Caco-2 (cell line): ENCODE measurements at regions not wholly inside any gene's neighbourhood (a gene's known extent, or its start where the extent isn't known, plus 50 kb on each side); places are given as distances from the start of the nearest gene placed in this dataset.

Experiments
- BruUV-seq: library from RNA; stranded (reverse); fragments of 400-500 nt; replicated peaks from 2 replicates; lab custom pipeline; 2021; lab: Mats Ljungman, UMichigan
- CTCF ChIA-PET: fragments of 300-600 bp; sonication (Branson Sonifier 250); formaldehyde crosslinking; loops from one replicate; lab custom pipeline; 2022; ENCODE audit warnings: antibody characterized with exemption; lab: Charles Lee
- POLR2A ChIA-PET: fragments of 300-600 bp; sonication (Branson Sonifier 250); formaldehyde crosslinking; loops from one replicate; lab custom pipeline; 2022; ENCODE audit warnings: antibody characterized with exemption; lab: Charles Lee
- DNase-seq, 2 experiments: peaks; one replicate each; pipeline versions ENCODE4 v3.0.0 to v3.0.0-alpha.2; 2020 to 2022
- H3K27me3 ChIP-seq: replicated peaks from 2 replicates; pipeline ENCODE4 v1.6.0; 2011; ENCODE audit warnings: low read length; ENCODE audit not compliant: control insufficient read depth, insufficient read depth
- H3K36me3 ChIP-seq: 2 replicates; pipeline ENCODE4 v1.5.1; 2011; ENCODE audit warnings: low read length; ENCODE audit not compliant: control insufficient read depth, insufficient read depth
- H3K4me1 ChIP-seq: fragments of 250-450 bp; sonication (Bioruptor Pico); 2 replicates; pipeline ENCODE4 v1.5.1; 2020; ENCODE audit warnings: mild to moderate bottlenecking
- H3K4me3 ChIP-seq: 2 replicates; pipeline ENCODE4 v1.5.1; 2011; ENCODE audit warnings: low read depth, mild to moderate bottlenecking, control low read depth, low read length
- H3K9me3 ChIP-seq: fragments of 250-450 bp; sonication (Bioruptor Pico); 2 replicates; pipeline ENCODE4 v1.5.1; 2020; ENCODE audit warnings: mild to moderate bottlenecking, moderate library complexity
- H3K27ac Mint-ChIP-seq: one replicate; pipeline ENCODE4 v1.8.0; 2022; ENCODE audit warnings: mixed read lengths; ENCODE audit not compliant: unreplicated experiment
- H3K27me3 Mint-ChIP-seq: one replicate; pipeline ENCODE4 v1.8.0; 2022; ENCODE audit warnings: mixed read lengths; ENCODE audit not compliant: insufficient read depth, unreplicated experiment
- H3K36me3 Mint-ChIP-seq: one replicate; pipeline ENCODE4 v1.8.0; 2022; ENCODE audit warnings: mild to moderate bottlenecking, mixed read lengths; ENCODE audit not compliant: insufficient read depth, unreplicated experiment
- H3K4me1 Mint-ChIP-seq: one replicate; pipeline ENCODE4 v1.8.0; 2022; ENCODE audit warnings: low read depth, mixed read lengths; ENCODE audit not compliant: unreplicated experiment
- H3K4me3 Mint-ChIP-seq: one replicate; pipeline ENCODE4 v1.8.0; 2022; ENCODE audit warnings: mild to moderate bottlenecking, moderate library complexity, mixed read lengths; ENCODE audit not compliant: unreplicated experiment
- H3K9me3 Mint-ChIP-seq: one replicate; pipeline ENCODE4 v1.8.0; 2022; ENCODE audit warnings: mixed read lengths; ENCODE audit not compliant: unreplicated experiment
- CTCF ChIP-seq, 2 experiments: fragments of 200-600 bp in 1 of 2; IDR thresholded peaks; 1 replicate in 1 of 2; 2 replicates in 1 of 2; pipeline versions ENCODE4 v1.5.1 to v1.8.0; 2011 to 2022; ENCODE audit warnings: antibody characterized with exemption in 1 of 2, control low read depth in 1 of 2, inconsistent platforms in 1 of 2, low read depth in 1 of 2, low read length in 1 of 2, mild to moderate bottlenecking in 1 of 2, moderate library complexity in 1 of 2; ENCODE audit not compliant: insufficient read depth in 1 of 2, severe bottlenecking in 1 of 2, unreplicated experiment in 1 of 2
- intact Hi-C: fragments of 100-400 bp; cut with micrococcal nuclease; formaldehyde crosslinking; loops from one replicate; pipeline ENCODE4 v1.10.0; 2022; ENCODE audit not compliant: unreplicated experiment

DNA sequence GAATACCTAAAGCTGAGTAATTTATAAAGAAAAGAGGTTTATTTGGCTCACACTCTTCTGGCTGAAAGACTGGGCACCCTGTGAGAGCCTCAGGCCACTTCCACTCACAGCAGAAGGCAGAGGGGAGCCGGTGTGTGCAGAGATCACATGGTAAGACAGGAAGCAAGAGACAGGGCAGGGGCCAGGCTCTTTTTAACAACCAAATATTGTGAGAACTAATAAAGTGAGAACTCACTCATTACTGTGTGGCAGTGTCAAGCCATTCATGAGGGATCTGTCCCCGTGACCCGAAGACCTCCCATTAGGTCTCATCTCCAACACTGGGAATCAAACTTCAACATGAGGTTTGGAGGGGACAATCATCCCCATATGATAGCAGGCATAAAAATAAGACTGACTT is 180.8 kb upstream of the DIO3 start:
- POLR2A ChIA-PET, result no interaction called here
- H3K4me1 ChIP-seq, result no peaks in the 10 kb centered on the region
- Mint-ChIP-seq H3K4me1 (no peaks in the 10 kb centered on the region), H3K4me3 (no peak overlapping the region), H3K9me3 (peaks cover 26% of the 10 kb centered on the region), H3K27me3 (peaks cover 3% of the 10 kb centered on the region), H3K36me3 (no peaks in the 10 kb centered on the region), H3K27ac (no peak overlapping the region)
- CTCF ChIA-PET, result no interaction called here
- no peak overlapping the region for H3K4me3 ChIP-seq
- H3K27me3 ChIP-seq, result no peaks in the 10 kb centered on the region
- H3K9me3 ChIP-seq, result peaks cover 6% of the 10 kb centered on the region; the same call in 1 of the 2 replicates
- no peak for TF ChIP-seq CTCF (IDR thresholded peaks at IDR 0.05; ENCODE audit: insufficient read depth in 1 of 2, low read depth in 1 of 2, low read length in 1 of 2, severe bottlenecking in 1 of 2, unreplicated experiment in 1 of 2)
- intact Hi-C loops, result no loop called here
- DNase-seq, result no peak
- H3K36me3 ChIP-seq, result no peaks in the 10 kb centered on the region
- no TSS peak for BruUV-seq

DNA sequence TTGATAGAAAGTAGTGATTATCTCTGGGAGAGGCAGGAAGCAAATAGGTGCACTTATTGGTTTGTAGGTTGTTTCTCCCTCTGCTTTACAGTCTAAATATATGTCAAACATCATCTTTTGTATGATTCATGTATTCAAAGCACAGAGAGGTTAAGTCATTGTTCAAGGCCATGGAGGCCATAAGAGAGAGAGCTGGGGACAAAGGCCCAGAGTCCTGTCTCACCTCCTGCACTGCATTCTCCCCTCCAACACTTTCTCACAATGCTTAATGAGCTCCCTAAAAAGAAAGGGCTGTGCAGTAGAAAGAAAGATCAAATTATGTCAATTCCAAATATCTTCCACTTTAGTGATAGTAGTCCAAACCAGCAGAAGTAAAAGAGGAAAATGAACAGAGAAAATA is 180.4 kb upstream of the DIO3 start:
- H3K9me3 Mint-ChIP-seq, result peaks cover 22% of the 10 kb centered on the region
- intact Hi-C loops, result no loop called here
- Histone ChIP-seq H3K36me3 (no peaks in the 10 kb centered on the region), H3K27me3 (no peaks in the 10 kb centered on the region), H3K4me1 (no peaks in the 10 kb centered on the region), H3K4me3 (no peak overlapping the region), H3K9me3 (peaks cover 6% of the 10 kb centered on the region; the same call in 1 of the 2 replicates)
- no peaks in the 10 kb centered on the region for H3K4me1 Mint-ChIP-seq
- DNase-seq, result no peak
- peaks cover under 1% of the 10 kb centered on the region for H3K27me3 Mint-ChIP-seq
- BruUV-seq, result no TSS peak
- CTCF ChIA-PET, result no interaction called here
- POLR2A ChIA-PET, result no interaction called here
- TF ChIP-seq CTCF (IDR thresholded peaks at IDR 0.05; ENCODE audit: insufficient read depth in 1 of 2, low read depth in 1 of 2, low read length in 1 of 2, severe bottlenecking in 1 of 2, unreplicated experiment in 1 of 2), result no peak
- no peak overlapping the region for H3K4me3 Mint-ChIP-seq
- no peak overlapping the region for H3K27ac Mint-ChIP-seq
- H3K36me3 Mint-ChIP-seq, result no peaks in the 10 kb centered on the region

GRCh38 chr14:101383737-101384338 is 177.5 kb upstream of the DIO3 start:
- no peaks in the 10 kb centered on the region for H3K27me3 ChIP-seq
- no peak overlapping the region for H3K4me3 ChIP-seq
- ChIA-PET POLR2A (no interaction called here), CTCF (no interaction called here)
- Mint-ChIP-seq H3K4me1 (no peaks in the 10 kb centered on the region), H3K9me3 (peaks cover 18% of the 10 kb centered on the region), H3K27ac (no peak overlapping the region), H3K27me3 (no peaks in the 10 kb centered on the region), H3K36me3 (no peaks in the 10 kb centered on the region), H3K4me3 (no peak overlapping the region)
- intact Hi-C loops, result no loop called here
- no peaks in the 10 kb centered on the region for H3K4me1 ChIP-seq
- peaks cover 6% of the 10 kb centered on the region; the same call in 1 of the 2 replicates for H3K9me3 ChIP-seq
- no TSS peak for BruUV-seq
- H3K36me3 ChIP-seq, result no peaks in the 10 kb centered on the region
- no peak for TF ChIP-seq CTCF (IDR thresholded peaks at IDR 0.05; ENCODE audit: insufficient read depth in 1 of 2, low read depth in 1 of 2, low read length in 1 of 2, severe bottlenecking in 1 of 2, unreplicated experiment in 1 of 2)
- DNase-seq, result no peak
